SK-N-SH (cell line): ENCODE measurements at regions not wholly inside any gene's neighbourhood (a gene's known extent, or its start where the extent isn't known, plus 50 kb on each side); places are given as distances from the start of the nearest gene placed in this dataset.

Experiments used
- CTCF ChIP-seq: fragments of 200-600 bp; sonication (generic); IDR thresholded peaks from 2 replicates; pipeline ENCODE4 v1.6.1; 2017; ENCODE audit warnings: antibody characterized with exemption, mild to moderate bottlenecking, moderate library complexity
- EZH2phosphoT487 ChIP-seq: fragments of 200-600 bp; sonication (generic); IDR thresholded peaks from 2 replicates; pipeline ENCODE4 v1.6.1; 2017; ENCODE audit warnings: low read depth, mixed run types, mild to moderate bottlenecking, antibody characterized with exemption, moderate library complexity, borderline replicate concordance
- FOXM1 ChIP-seq: IDR thresholded peaks from 2 replicates; pipeline ENCODE4 v1.4.0; 2012; ENCODE audit warnings: low read depth, mild to moderate bottlenecking
- NRF1 ChIP-seq: IDR thresholded peaks from 2 replicates; pipeline ENCODE4 v1.6.1; 2012; ENCODE audit warnings: low read depth, mild to moderate bottlenecking, low read length
- PBX3 ChIP-seq: IDR thresholded peaks from 2 replicates; pipeline ENCODE4; 2012
- RAD21 ChIP-seq: IDR thresholded peaks from 2 replicates; pipeline ENCODE4 v1.6.1; 2012; ENCODE audit warnings: mild to moderate bottlenecking, low read length
- RXRA ChIP-seq: IDR thresholded peaks from 2 replicates; pipeline ENCODE4 v1.4.0; 2012; ENCODE audit warnings: low read depth, mild to moderate bottlenecking, borderline replicate concordance
- SIN3A ChIP-seq: IDR thresholded peaks from 2 replicates; pipeline ENCODE4 v1.6.1; 2012; ENCODE audit warnings: low read depth, mild to moderate bottlenecking, low read length, moderate library complexity, borderline replicate concordance
- TAF1 ChIP-seq: IDR thresholded peaks from 2 replicates; pipeline ENCODE4 v1.6.1; 2012; ENCODE audit warnings: low read depth, mild to moderate bottlenecking, low read length, moderate library complexity, borderline replicate concordance
- TCF12 ChIP-seq: IDR thresholded peaks from 2 replicates; pipeline ENCODE4 v1.4.0; 2012
- USF1 ChIP-seq: IDR thresholded peaks from 2 replicates; pipeline ENCODE4 v1.4.0; 2012; ENCODE audit warnings: low read depth, borderline replicate concordance
- USF2 ChIP-seq: fragments of 150-350 bp; IDR thresholded peaks from 2 replicates; pipeline ENCODE4 v1.6.1; 2017; ENCODE audit warnings: antibody characterized with exemption, low read length, low read depth, borderline replicate concordance
- YY1 ChIP-seq: IDR thresholded peaks from 2 replicates; pipeline ENCODE4 v1.4.0; 2012; ENCODE audit warnings: low read depth, mild to moderate bottlenecking

- TF ChIP-seq CTCF: no peak
- no peak for TF ChIP-seq FOXM1
- no peak for TF ChIP-seq TCF12
- no peak for TF ChIP-seq RXRA
- TF ChIP-seq USF1: no peak
- no peak for TF ChIP-seq TAF1
- no peak for TF ChIP-seq PBX3
- TF ChIP-seq EZH2phosphoT487: no peak
- no peak for TF ChIP-seq YY1
- TF ChIP-seq NRF1: no peak
- TF ChIP-seq SIN3A: no peak
- no peak for TF ChIP-seq RAD21
- no peak for TF ChIP-seq USF2
Measured at GRCh38 chr14:83021323-83021722, 1487.7 kb upstream of the SEL1L start.
